ENCODE measurements at regions not wholly inside any gene's neighbourhood (a gene's known extent, or its start where the extent isn't known, plus 50 kb on each side); places are given as distances from the start of the nearest gene placed in this dataset.
"Not testable (repeated sequence)": the region's sequence is repeated elsewhere in the genome, so short reads cannot be mapped to it uniquely, and the experiment has no call there.

DNA sequence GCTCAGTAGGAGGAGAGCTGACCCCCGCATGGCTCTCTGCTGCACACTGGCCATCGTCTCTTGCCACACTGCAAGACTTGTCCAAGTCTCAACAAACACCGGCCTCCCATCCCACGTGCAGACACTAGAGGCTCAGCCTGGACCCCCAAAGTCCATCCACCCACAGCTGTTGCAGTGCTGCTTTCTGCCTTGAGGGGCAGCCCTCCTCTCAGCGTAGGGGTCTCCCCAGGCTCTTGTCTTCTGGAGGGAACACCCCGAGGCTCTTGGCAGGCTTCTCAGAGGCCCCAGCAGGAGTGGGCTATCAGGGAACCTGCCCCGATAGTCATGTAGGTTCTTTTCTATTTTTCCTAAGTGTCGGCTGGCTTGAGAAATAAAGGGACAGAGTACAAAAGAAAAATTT is 75.5 kb upstream of the MTLN start:
- H3K9me3 ChIP-seq; H3K4me3 ChIP-seq; H3K27me3 ChIP-seq; H3K4me1 ChIP-seq; H3K27ac ChIP-seq; intact Hi-C loops (cut with DNase I; ENCODE audit: low total_unique reads); H3K36me3 ChIP-seq; DNase-seq: not testable (repeated sequence)

DNA sequence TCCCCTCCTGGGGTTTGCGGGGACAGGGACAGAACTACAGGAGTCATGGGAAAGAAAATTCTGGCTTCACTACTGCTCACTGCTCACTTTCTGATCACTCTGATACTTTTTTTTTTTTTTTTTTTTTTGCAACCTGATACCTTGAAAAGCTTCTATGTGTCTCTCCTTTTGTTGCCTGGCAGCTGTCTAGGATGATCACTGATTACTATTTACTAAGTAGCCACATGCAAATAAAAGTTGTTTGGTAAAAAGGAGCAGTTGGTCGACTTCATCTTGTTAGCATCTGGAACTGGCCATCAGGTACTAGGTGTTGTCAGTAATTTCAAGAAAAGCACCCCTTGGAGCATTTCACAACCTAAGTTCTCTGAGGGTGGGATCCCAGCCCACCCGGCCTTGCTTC is 74.9 kb upstream of the MTLN start:
- H3K27me3 ChIP-seq; H3K4me1 ChIP-seq; DNase-seq; H3K9me3 ChIP-seq; H3K4me3 ChIP-seq; intact Hi-C loops (cut with DNase I; ENCODE audit: low total_unique reads); H3K27ac ChIP-seq; H3K36me3 ChIP-seq: not testable (repeated sequence)

DNA sequence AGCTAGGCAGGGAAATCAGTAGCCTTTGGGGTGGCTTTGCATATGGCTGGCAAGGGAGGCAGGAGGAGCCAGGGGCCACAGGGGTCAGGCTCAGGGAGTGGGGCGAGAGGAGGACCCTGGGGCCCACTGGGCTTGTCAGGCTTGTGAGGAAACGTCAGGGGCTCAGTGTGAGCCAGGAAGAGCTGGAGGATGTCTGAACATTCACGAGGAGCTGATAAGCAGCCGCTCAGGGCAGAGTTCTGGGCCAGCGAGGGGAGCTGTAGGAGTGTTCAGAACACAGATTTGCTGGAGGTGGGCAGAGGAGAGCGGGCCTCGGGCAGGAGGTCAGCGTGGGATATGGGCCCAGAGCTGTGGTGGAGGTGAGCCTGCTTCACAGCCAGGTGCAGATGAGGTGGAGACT is 72.7 kb upstream of the MTLN start:
- H3K27ac ChIP-seq; intact Hi-C loops (cut with DNase I; ENCODE audit: low total_unique reads); H3K4me1 ChIP-seq; H3K9me3 ChIP-seq; H3K4me3 ChIP-seq; H3K27me3 ChIP-seq; H3K36me3 ChIP-seq; DNase-seq: not testable (repeated sequence)

DNA sequence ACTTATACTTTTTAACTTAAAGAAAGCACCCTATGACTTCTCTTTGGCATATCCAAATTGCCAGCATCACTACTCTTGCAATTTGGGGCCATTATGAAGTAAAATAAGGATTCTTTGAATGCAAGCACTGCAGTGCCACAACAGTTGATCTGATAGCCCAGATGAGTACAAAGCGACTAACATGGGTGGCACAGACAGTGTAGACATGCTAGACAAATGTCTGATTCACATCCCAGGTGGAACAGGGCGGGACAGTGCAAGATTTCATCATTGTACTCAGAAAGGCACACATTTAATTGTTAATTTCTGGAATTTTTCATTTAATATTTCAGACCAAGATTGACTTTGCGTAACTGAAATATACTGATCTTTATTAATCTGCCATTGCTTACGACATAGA is 68.5 kb upstream of the MTLN start:
- DNase-seq; H3K27ac ChIP-seq; H3K27me3 ChIP-seq; H3K9me3 ChIP-seq; H3K36me3 ChIP-seq; intact Hi-C loops (cut with DNase I; ENCODE audit: low total_unique reads); H3K4me1 ChIP-seq; H3K4me3 ChIP-seq: not testable (repeated sequence)

DNA sequence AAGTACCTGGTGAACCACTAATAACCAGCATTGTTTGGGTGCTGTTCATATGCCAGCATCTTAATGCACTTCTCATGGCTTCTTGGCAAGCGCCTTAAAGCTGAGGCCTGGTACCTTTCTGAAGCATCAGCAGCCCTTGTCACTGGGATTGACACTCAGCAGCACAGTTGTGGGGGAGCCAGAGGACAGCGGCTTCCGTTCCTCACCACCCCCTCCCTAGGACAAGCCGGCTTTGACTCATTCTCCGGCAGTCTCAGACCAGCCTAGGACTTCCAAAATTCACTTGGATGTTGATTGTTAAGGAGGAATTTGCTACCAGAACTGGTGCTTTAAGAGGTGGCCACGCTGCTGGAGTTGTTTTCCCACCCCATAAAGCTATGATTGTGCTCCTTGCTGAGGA is 64.7 kb upstream of the MTLN start:
- H3K4me3 ChIP-seq; DNase-seq; H3K9me3 ChIP-seq; H3K4me1 ChIP-seq; H3K27ac ChIP-seq; intact Hi-C loops (cut with DNase I; ENCODE audit: low total_unique reads); H3K36me3 ChIP-seq; H3K27me3 ChIP-seq: not testable (repeated sequence)

DNA sequence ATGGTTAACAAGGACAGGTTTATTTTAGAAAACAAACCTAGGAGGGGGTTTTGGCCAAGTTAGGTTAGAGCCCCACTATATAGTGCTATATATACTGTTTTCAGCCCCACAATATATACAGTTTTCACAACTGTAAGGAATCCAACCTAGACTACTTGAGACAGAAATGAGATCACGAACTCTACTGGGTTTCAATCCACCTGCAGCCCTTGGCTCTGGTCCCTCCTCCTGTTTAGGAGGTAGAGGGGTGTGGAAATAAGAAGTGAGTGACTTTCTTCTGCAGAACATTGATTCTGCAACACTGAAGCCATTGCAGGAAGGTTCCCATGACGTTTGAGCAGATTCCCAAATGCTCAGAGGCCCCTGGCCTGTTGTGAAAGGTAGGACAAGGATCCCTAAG is 63.7 kb upstream of the MTLN start:
- H3K9me3 ChIP-seq; DNase-seq; H3K4me3 ChIP-seq; intact Hi-C loops (cut with DNase I; ENCODE audit: low total_unique reads); H3K27me3 ChIP-seq; H3K27ac ChIP-seq; H3K4me1 ChIP-seq; H3K36me3 ChIP-seq: not testable (repeated sequence)

DNA sequence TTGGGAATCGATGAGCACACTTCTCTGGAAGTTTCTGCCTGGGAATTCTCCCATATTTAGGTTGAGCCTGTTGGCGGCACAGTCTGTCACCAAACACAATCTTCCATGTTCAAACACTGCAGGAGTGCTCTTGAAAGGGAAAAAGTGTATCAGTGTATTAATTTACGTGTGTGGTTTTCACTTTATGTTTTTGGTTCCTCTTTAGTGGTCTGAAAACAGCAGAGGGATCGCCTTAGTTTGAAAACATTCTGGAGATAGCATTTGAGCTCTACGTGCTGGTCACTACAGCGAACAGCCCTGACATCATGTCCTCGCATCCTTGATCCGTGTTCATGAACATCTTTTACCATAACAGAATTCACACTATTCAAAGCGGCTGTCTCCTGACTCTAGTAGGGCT is 57.3 kb upstream of the MTLN start:
- H3K27me3 ChIP-seq; H3K27ac ChIP-seq; H3K9me3 ChIP-seq; H3K36me3 ChIP-seq; intact Hi-C loops (cut with DNase I; ENCODE audit: low total_unique reads); H3K4me1 ChIP-seq; DNase-seq; H3K4me3 ChIP-seq: not testable (repeated sequence)

DNA sequence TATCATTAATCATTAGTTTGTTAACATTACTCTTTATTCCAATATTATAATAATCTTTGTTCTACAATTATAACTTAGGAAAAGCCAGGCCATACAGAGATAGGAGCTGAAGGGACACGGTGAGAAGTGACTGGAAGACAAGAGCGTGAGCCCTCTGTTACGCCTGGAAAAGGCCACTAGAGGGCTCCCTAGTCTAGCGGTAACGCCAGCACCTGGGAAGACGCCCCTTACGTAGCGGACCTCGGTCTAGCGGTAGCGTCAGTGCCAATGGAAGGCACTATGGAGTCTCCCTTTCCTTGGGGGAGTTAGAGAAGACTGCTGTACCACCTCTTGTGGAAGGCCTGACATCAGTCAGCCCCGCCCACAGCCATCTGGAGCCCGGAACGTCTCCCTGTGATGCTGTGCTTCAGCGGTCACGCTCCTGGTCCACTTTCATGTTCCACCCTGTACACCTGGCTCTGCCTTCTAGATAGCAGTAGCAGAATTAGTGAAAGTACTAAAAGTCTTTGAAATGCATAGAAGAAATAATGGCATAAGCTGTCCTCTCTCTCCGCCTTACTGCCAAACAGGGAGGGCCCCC is 55.6 kb upstream of the MTLN start:
- H3K27me3 ChIP-seq; H3K36me3 ChIP-seq; H3K9me3 ChIP-seq; H3K4me3 ChIP-seq; DNase-seq; intact Hi-C loops (cut with DNase I; ENCODE audit: low total_unique reads); H3K4me1 ChIP-seq; H3K27ac ChIP-seq: not testable (repeated sequence)

DNA sequence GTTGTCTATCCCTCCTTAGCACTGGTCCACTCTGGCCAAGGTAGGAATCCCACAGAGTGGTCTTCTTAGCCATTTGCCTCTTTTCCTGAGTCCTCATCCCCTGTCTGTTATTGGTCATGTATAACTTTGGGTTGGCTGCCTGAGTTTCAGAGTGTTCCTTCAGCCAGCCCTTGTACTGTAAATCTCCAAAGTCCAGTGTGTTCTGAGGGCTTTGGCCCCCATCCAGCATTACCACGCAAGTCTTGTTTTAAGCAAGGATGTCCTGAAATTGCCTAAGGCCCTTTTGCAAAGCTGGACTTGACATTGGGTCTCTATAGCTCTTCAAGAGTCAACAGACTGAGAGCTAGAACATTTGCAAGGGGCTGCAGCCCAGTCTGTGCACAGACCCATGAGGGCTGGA is 52.5 kb upstream of the MTLN start:
- intact Hi-C loops (cut with DNase I; ENCODE audit: low total_unique reads); DNase-seq; H3K27me3 ChIP-seq; H3K27ac ChIP-seq; H3K9me3 ChIP-seq; H3K4me3 ChIP-seq; H3K36me3 ChIP-seq; H3K4me1 ChIP-seq: not testable (repeated sequence)

DNA sequence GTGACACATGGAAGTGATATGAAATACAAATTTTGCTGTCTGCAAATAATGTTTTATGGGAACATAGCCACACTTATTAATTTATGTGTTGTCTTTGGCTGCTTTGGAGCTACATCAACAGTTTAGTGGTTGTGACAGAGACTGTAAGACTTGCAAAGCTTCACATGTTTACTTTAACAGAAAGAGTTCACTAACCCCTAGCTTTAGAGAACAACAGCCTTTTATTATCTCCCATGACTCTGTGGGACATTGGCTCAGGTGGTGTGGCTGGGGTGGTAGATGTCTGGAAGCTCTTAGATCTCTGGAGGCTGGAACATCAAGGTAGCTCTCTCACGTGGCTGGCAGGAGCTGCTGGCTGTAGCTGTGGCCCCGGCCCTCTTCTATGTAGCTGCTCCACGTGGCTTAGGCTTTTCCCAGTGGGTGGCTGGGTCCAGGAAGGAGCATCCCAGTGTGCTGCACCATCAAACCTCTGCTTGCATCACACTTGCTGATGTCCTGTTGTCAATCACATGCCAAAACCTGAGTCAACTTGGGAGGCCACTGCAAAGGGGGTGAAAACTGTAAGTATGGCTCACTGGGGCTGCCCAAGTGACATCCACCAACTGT is 51.8 kb upstream of the MTLN start:
- intact Hi-C loops (cut with DNase I; ENCODE audit: low total_unique reads); H3K36me3 ChIP-seq; H3K9me3 ChIP-seq: not testable (repeated sequence)

DNA sequence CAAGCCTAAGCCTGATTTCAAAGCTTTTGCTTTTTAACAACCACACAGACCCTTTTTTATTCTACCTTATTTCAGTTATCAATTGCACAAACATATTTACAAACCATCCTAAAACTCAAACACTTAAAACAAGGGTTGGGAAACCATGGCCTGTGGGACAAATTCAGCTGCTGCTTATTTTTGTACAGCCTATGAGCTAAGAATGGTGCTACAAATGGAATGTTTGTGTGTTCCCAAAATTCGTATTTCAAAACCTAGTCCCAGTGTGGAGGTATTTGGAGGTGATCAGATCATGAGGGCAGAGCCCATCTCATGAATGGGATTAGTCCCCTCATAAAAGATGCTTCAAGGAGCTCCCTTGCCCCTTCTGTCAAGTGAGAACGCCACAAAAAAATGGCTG is 51.1 kb upstream of the MTLN start:
- H3K27ac ChIP-seq; H3K36me3 ChIP-seq; H3K27me3 ChIP-seq; intact Hi-C loops (cut with DNase I; ENCODE audit: low total_unique reads); H3K9me3 ChIP-seq; H3K4me1 ChIP-seq; H3K4me3 ChIP-seq; DNase-seq: not testable (repeated sequence)

More for the DNA sequence above, 51.8 kb upstream of the MTLN start:
- H3K27me3 ChIP-seq, H3K27ac ChIP-seq, H3K4me1 ChIP-seq, H3K4me3 ChIP-seq: not testable (repeated sequence)
- peak in 1 of 2 donors; percentile 20 for DNase-seq
